ENCODE measurements at regions not wholly inside any gene's neighbourhood (a gene's known extent, or its start where the extent isn't known, plus 50 kb on each side); places are given as distances from the start of the nearest gene placed in this dataset.

GRCh38 chr5:120082316-120083068 is 381.6 kb upstream of the PRR16 start:
- Histone ChIP-seq H4K5ac (ENCODE audit: low read depth, low read length) (no peak overlapping the region), H2AK5ac (ENCODE audit: low read depth, low read length) (no peak overlapping the region), H4K20me1 (ENCODE audit: insufficient read depth, low read length) (no peaks in the 10 kb centered on the region), H3K4ac (ENCODE audit: low read depth, low read length) (no peak overlapping the region), H2AFZ (replicated peaks; ENCODE audit: low read length, poor library complexity) (no peak overlapping the region), H3K27me3 (ENCODE audit: control insufficient read depth, insufficient read depth, low read length) (no peaks in the 10 kb centered on the region), H2BK120ac (ENCODE audit: low read depth, low read length) (no peak overlapping the region), H3K4me1 (ENCODE audit: control insufficient read depth, insufficient read depth, low read length) (no peaks in the 10 kb centered on the region), H3K9me1 (ENCODE audit: insufficient read depth, low read length) (no peaks in the 10 kb centered on the region), H3K4me3 (ENCODE audit: insufficient read depth, low read depth, low read length) (no peak overlapping the region), H2AK9ac (replicated peaks; ENCODE audit: low read depth, low read length, poor library complexity) (no peak overlapping the region), H3K4me2 (ENCODE audit: low read depth, low read length) (no peak overlapping the region), H3K79me1 (ENCODE audit: low read depth in 1 of 2, low read length in 2 of 2) (no peaks in the 10 kb centered on the region), H3K23ac (ENCODE audit: low read depth, low read length) (no peak overlapping the region), H2BK5ac (ENCODE audit: low read depth, low read length, poor library complexity, severe bottlenecking) (no peak overlapping the region), H3K56ac (ENCODE audit: extremely low read depth, insufficient read depth, low read length) (no peak overlapping the region), H3K18ac (ENCODE audit: low read depth, low read length) (no peak overlapping the region), H3K9ac (ENCODE audit: low read depth, low read length) (no peak overlapping the region), H3K9me3 (ENCODE audit: control insufficient read depth, insufficient read depth, low read length) (no peaks in the 10 kb centered on the region), H3K36me3 (ENCODE audit: control insufficient read depth, insufficient read depth, low read length) (no peaks in the 10 kb centered on the region), H3K14ac (replicated peaks; ENCODE audit: low read depth, low read length) (no peak overlapping the region), H2BK20ac (ENCODE audit: low read depth, low read length) (no peak overlapping the region), H3K27ac (ENCODE audit: insufficient read depth, low read length) (no peak overlapping the region), H4K91ac (ENCODE audit: insufficient read depth, low read depth, low read length) (no peak overlapping the region), H4K8ac (ENCODE audit: low read depth in 2 of 2, low read length in 2 of 2) (no peak overlapping the region), H2BK15ac (ENCODE audit: low read depth, low read length) (no peak overlapping the region)
- intact Hi-C loops (cut with micrococcal nuclease) (no loop called here), dilution Hi-C loops (cut with HindIII; ENCODE audit: low sequenced_read_pairs, unreplicated experiment) (no loop called here), in situ Hi-C loops (cut with MboI; ENCODE audit: low sequenced_read_pairs) (no loop called here)
- TF ChIP-seq FOS (IDR thresholded peaks at IDR 0.05; ENCODE audit: low read depth, low read length) (no peak), RAD21 (IDR thresholded peaks at IDR 0.05; ENCODE audit: low read length) (no peak), MAZ (IDR thresholded peaks at IDR 0.05; ENCODE audit: borderline replicate concordance, low read depth, low read length) (no peak), CEBPB (IDR thresholded peaks at IDR 0.05; ENCODE audit: low read depth, low read length) (no peak), MAFK (IDR thresholded peaks at IDR 0.05; ENCODE audit: low read depth, low read length) (peak; percentile 99), USF2 (IDR thresholded peaks at IDR 0.05; ENCODE audit: low read depth, low read length) (no peak), CHD1 (IDR thresholded peaks at IDR 0.05; ENCODE audit: low read depth, low read length) (no peak), MXI1 (IDR thresholded peaks at IDR 0.05; ENCODE audit: borderline replicate concordance, low read depth, low read length) (no peak), ELK1 (IDR thresholded peaks at IDR 0.05; ENCODE audit: borderline replicate concordance, low read depth, low read length) (no peak), BHLHE40 (IDR thresholded peaks at IDR 0.05; ENCODE audit: low read depth, low read length) (no peak), CTCF (conservative IDR thresholded peaks at IDR 0.05; ENCODE audit: low read depth, low read length) (0 out of 2 replicates have a peak, but pooled peaks have one; percentile 6)
- no CpG with 5 or more reads among the region's 3 CpGs for WGBS, 2 experiments (ENCODE audit: extremely low coverage in 2 of 2, insufficient read length in 1 of 2)
- DNase-seq (no peak), ATAC-seq (ENCODE audit: low read depth) (no peak)
- ChIA-PET CTCF (interaction anchor here (0.6 kb wide), 1 partner anchor 123 kb away, joined by 4 read pairs; no protein-coding TSS in a partner anchor), POLR2A (ENCODE audit: unreplicated experiment) (no interaction called here)
- no TSS peak for BruUV-seq (replicated peaks)
